ENCODE measurements at regions not wholly inside any gene's neighbourhood (a gene's known extent, or its start where the extent isn't known, plus 50 kb on each side); places are given as distances from the start of the nearest gene placed in this dataset.

GRCh38 chr3:95775486-95776094 is 1038.8 kb upstream of the EPHA6 start:
- no peak for TF ChIP-seq CTCF (IDR thresholded peaks at IDR 0.05; ENCODE audit: insufficient read depth, low read length, poor library complexity, severe bottlenecking)
- TF ChIP-seq EZH2phosphoT487 (conservative IDR thresholded peaks at IDR 0.05; ENCODE audit: low read length), result no peak
